Frontal cortex (tissue), 3 donors: ENCODE measurements at regions not wholly inside any gene's neighbourhood (a gene's known extent, or its start where the extent isn't known, plus 50 kb on each side); places are given as distances from the start of the nearest gene placed in this dataset.

Experiments used
- DNase-seq, 2 donors: peaks; one replicate each; pipeline ENCODE4 v3.0.0; 2012; ENCODE audit warnings: low spot score in 2 of 2
- FAIRE-seq: peaks from 2 replicates; lab custom pipeline; 2012; peaks lifted over from hg19 to GRCh38; lab: Jason Lieb, UNC
- donor health status: control.
- donor health status: control.
- donor health status: control.

GRCh38 chr3:26558257-26558656 is 64.3 kb upstream of the LRRC3B start:
- FAIRE-seq (no peak), DNase-seq (no peak)

GRCh38 chr3:26559227-26559626 is 63.3 kb upstream of the LRRC3B start:
- no peak for FAIRE-seq
- DNase-seq, result no peak

GRCh38 chr3:26560081-26560480 is 62.5 kb upstream of the LRRC3B start:
- no peak for DNase-seq

DNA sequence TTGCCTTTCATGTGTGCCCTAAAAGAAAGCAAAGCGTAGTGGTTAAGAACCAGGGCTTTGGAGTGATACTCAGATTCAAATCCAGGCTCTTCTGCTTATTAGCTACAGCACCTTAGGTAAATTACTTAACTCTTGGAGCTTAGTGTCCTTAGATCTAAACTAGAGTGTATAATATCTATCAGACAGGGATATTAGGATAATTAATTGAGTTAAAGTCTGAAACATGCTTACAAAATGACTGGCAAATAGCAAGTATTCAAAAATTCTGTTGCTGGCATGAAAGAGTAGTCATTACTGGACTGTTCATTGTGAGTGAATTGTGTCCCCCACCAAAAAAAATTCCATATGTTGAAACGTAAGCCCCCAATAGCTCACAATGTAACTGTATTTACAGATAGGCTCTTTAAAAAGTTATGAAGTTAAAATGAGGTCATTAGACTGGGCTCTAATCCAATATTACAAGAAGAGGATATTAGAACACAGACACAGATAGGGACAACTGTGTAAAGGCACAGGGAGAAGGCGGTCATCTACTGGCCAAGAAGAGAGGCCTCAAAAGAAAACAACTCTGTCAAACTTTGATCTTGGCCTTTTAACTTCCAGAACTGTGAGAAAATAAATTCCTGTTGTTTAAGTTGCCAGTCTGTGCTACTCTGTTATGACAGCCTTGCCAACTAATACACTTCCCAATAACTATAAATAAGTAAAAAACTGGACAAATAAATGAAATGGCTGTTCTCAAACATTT is 60.4 kb upstream of the LRRC3B start:
- FAIRE-seq (no peak), DNase-seq (no peak)

More at GRCh38 chr3:26560081-26560480, 62.5 kb upstream of the LRRC3B start:
- no peak for FAIRE-seq
